CD4-positive, alpha-beta T cell treated with Interleukin-4 for 4 hours (primary cell): ENCODE measurements at regions not wholly inside any gene's neighbourhood (a gene's known extent, or its start where the extent isn't known, plus 50 kb on each side); places are given as distances from the start of the nearest gene placed in this dataset.

Experiments used
- DNase-seq: peaks from one replicate; pipeline ENCODE4 v3.0.0-alpha.2; 2020

DNA sequence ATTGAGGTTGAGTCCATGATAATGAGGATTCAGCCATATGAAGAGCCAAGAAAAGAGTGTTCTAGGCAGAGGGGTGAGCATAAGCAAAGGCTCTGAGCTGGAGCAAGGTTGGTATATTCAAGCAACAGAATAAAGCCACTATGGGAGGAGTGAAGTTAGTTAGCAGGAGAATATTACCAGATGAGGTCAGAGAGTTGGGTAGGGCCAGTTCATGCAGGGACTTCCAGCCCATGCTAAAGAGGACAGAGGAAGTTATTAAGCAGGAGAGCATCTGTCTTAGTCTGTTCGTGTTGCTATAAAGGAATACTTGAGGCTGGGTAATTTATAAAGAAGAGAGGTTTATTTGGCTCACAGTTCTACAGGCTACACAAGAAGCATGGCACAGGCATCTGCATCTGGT lies 57.1 kb upstream of the ATG10 start:
- DNase-seq, result no peak

- DNase-seq, result no peak
These were observed 58.9 kb upstream of the ATG10 start for GRCh38 chr5:81912933-81913332.

DNA sequence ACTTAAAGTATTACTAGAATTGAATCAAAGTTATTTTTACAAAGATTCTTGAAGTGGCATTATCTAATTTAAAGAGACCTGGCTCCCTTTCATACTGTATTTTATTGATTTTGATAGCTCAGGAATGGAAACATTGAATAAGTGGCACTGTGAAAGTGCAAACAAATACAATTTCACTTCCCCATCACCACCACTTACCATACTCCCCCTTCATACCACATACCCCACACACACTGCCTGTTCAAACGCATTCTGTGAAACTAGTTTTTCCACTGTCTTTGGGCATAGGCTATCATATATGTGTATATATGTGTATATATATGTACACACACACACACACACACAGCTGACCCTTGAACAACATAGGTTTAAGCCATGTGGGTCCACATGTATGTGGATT lies 62.1 kb upstream of the ATG10 start:
- no peak for DNase-seq

- no peak for DNase-seq
These were observed 63.1 kb upstream of the ATG10 start for GRCh38 chr5:81908771-81909170.

- no peak for DNase-seq
These were observed 63.8 kb upstream of the ATG10 start for GRCh38 chr5:81908044-81908443.

- no peak for DNase-seq
These were observed 64.7 kb upstream of the ATG10 start for GRCh38 chr5:81907012-81907635.

DNA sequence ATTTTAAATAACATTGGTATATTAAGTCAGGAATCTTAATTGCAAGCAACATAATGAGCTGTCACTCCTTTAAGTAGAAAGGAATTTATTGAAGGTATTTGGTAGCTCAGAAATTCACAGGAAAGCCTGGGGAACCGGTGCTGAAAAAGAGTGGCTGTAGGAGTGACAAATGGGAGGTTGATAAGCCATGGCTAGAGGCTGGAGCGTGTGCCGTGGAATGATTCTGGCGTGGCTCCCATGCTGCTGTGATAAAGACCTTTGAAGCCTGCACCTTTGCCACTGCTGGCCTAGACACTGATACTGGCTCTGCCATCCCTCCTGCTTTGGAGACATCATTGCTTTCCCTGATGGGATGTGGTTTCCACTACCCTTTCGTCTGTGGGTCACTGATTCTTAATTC lies 65.7 kb upstream of the ATG10 start:
- no peak for DNase-seq

- DNase-seq, result no peak
These were observed 67.0 kb upstream of the ATG10 start for GRCh38 chr5:81904861-81905260.

- DNase-seq, result no peak
These were observed 67.7 kb upstream of the ATG10 start for GRCh38 chr5:81904166-81904565.

DNA sequence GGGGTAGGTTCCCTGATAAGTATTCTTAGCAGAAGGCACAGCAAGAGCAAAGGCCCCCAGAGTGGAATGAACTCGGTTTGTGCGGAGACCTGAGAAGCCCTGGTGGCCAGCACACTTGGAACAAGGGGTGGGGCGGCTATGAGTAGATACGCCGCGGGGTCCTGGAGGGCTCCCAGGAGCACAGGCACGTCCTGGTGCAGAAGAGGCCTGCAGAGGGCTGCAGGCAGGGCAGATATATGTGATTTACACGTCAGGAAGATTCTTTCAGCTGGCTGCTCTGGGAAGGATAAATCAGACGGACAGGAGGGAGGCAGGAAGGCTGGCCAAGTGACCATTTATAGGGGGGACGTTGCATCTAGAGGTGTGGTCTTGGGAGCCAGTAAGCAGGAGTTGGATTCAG lies 70.2 kb upstream of the ATG10 start:
- DNase-seq, result no peak

DNA sequence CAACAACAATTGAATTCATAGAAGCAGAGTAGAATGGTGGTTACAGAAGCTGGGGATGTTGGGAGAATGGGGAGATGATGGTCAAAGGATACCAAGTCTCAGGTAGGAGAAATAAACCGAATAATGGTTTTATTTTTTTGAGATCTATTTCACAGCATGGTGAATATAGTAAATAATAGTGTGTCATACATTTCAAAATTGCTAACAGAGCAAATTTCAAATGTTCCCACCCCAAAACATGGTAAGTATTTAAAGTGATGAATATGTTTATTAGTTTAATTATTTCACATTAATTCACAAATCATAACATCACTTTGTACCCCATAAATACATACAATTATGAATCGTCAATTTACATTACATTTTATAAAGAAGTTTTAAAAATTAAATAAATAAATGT lies 72.7 kb upstream of the ATG10 start:
- DNase-seq, result no peak

- DNase-seq, result no peak
These were observed 73.4 kb upstream of the ATG10 start for GRCh38 chr5:81898403-81898802.

DNA sequence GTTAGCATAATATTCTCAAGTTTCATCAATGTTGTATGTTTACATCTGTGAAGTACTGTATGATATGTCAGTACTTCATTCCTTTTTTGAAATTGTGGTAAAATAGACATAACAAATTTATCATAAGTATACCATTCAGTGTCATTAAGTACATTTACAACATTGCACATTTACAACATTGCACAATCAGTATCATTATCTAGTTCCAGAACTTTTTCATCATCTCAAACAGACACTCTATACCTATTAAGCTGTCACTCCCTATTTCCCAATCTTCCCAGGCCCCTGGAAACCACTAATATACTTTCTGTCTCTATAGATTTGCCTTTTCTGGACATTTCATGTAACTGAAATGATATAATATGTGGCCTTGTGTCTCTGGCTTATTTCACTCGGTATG lies 75.1 kb upstream of the ATG10 start:
- no peak for DNase-seq

- DNase-seq, result no peak
These were observed 76.5 kb upstream of the ATG10 start for GRCh38 chr5:81895307-81895706.

- no peak for DNase-seq
These were observed 77.9 kb upstream of the ATG10 start for GRCh38 chr5:81893961-81894360.

DNA sequence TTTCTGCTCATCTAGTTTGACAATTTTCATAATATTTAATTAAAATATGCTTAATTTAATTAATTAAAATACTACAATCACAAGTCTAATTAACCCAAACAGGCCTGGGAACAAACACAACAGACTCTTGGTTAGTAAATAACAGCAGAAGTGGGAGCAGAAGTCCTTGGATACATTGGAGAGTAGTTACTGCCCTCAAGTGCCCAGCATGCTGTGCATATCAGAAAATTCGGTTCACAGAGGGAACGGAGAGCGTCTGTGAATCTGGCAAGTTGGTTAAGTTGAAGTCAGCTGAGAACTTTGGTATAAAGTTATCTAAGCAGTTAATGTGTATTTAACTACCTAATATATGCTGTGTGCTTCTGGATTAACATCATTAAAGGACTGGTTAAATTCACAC lies 87.0 kb upstream of the ATG10 start:
- DNase-seq, result no peak

GRCh38 chr5:81883371-81883770 lies 88.5 kb upstream of the ATG10 start:
- no peak for DNase-seq

DNA sequence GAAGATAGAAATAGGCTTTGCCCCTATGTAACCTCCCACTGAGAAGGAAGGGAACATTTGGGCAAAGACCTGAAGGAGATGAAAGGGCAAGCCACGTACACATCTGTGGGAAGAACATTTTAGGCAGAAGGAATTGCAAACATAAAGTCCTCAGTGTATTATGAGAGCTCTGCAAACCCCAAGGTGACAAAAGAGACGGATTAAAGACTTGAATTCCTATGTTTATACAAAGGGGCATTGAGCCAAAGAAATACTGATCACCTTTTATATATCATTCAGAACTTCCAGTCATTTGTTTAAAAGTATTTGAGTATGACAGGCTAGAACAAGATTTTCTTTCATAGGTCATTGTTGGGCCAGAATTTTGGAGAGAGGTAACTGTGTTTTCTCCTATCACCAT lies 90.2 kb upstream of the ATG10 start:
- no peak for DNase-seq

- DNase-seq, result no peak
These were observed 91.9 kb upstream of the ATG10 start for GRCh38 chr5:81879936-81880335.

- no peak for DNase-seq
These were observed 93.5 kb upstream of the ATG10 start for GRCh38 chr5:81878333-81878732.

DNA sequence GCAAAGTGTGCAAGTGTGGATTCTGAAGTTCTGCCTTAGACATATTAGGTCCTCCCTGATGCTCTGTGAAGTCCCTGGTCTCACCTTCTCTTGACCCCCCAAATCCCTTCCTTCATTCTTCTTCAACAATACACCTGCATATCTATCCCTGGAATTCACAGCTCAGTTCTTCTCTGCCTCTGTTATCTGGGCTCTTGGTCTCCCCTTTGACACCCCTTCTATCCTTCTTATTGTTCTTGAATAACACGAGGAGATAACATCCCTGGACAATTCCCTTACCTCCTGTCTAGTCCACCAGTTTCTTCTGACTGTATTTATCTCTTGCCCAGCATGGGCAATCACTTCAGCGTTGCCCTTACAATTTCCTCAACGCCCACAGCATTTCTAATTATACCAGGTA lies 104.8 kb upstream of the ATG10 start:
- DNase-seq, result no peak

DNA sequence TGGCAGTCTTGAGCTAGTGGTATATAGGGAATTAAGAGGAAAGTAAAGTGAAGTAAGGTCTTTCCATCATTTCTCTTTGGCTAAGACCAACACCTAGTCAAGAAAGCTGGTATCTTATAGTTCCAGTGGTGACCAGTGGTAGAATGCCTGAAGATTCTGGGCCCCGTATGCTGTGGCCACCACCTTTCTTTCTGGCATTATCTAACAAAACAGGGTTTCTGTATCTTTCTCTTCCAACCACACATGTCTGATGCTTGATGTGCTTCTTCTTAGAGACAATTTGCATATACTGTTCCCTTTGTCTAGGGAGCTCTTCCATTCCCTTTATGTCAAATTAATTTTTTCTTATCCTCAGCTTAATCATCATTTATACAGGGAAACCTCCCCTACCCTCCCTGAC lies 109.9 kb upstream of the SSBP2 start:
- no peak for DNase-seq

- DNase-seq, result no peak
These were observed 108.7 kb upstream of the SSBP2 start for GRCh38 chr5:81859624-81860023.

DNA sequence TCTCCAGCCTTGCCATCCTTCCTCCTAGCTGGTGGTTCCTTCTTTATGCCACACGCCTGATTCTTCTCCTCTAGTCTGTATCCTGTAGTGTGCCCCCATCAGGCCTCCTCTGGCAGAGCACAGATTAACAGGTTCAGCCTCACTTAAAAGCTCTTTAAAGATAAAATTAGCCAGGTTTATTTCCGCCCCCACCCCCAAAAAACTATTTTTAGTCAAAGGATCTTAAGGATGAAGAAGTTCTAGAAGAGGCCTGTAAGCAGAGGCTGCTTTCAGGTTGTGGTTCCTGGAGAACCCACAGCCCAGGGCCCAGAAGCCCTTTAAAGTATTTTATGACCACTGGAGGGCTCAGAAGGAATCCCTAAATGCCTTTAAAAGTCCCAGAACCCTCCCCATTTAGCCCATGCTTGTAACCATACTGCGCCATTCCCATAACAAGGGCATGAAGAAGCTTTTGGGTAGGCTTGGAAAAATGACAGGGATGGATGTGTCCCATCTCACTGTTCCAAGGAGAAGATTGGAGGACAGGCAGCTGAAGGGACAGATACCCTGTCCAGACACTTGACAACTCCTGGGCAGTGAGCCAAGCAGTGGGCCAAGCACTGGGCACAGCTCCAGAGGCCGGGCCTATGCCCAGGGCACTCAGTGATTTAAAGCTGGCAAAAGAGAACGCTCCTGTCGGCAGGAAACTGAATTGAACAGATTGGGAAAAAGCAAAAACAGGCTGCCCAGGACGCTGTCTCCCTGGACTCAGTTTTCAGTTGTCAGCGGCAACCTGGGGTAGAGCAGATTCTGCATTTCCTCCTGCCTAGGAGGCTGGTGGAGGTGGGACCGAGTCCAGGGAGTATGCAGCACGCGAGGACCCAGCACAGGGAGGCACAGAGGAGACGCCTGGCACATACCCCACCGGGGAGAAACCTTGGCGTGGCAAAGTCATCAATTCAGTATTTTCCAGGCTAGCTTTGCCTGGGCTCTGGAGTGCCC lies 106.3 kb upstream of the SSBP2 start:
- DNase-seq, result no peak

GRCh38 chr5:81855591-81855990 lies 104.7 kb upstream of the SSBP2 start:
- DNase-seq, result no peak
